Ureter (tissue), 1 donor: ENCODE measurements at regions not wholly inside any gene's neighbourhood (a gene's known extent, or its start where the extent isn't known, plus 50 kb on each side); places are given as distances from the start of the nearest gene placed in this dataset.

Experiments used
- DNase-seq: peaks from one replicate; pipeline ENCODE4 v3.0.0-alpha.2; 2020; ENCODE audit warnings: low spot score
- donor health status: DM: yes; HTN: yes; CAD: no.

DNA sequence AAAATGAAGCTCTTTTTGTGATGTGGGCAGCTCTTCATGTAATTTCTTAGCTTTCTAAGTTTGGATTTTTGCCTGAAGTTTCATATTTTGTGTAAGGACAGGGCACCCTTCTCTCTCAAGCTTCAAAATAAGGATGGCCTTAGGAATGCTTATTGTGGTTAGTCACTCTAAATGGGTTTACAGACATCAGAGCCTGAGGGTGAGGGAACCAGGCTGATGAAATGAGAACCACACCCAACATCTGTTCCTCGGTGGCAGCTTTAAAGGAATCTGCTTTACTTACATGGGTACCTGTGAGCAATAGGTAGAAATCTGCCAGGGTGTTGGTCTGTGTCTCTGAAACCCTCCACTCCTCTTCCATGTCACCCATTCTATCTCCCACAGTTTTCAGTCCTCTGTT is 174.3 kb downstream of the EMX2 start:
- no peak for DNase-seq

DNA sequence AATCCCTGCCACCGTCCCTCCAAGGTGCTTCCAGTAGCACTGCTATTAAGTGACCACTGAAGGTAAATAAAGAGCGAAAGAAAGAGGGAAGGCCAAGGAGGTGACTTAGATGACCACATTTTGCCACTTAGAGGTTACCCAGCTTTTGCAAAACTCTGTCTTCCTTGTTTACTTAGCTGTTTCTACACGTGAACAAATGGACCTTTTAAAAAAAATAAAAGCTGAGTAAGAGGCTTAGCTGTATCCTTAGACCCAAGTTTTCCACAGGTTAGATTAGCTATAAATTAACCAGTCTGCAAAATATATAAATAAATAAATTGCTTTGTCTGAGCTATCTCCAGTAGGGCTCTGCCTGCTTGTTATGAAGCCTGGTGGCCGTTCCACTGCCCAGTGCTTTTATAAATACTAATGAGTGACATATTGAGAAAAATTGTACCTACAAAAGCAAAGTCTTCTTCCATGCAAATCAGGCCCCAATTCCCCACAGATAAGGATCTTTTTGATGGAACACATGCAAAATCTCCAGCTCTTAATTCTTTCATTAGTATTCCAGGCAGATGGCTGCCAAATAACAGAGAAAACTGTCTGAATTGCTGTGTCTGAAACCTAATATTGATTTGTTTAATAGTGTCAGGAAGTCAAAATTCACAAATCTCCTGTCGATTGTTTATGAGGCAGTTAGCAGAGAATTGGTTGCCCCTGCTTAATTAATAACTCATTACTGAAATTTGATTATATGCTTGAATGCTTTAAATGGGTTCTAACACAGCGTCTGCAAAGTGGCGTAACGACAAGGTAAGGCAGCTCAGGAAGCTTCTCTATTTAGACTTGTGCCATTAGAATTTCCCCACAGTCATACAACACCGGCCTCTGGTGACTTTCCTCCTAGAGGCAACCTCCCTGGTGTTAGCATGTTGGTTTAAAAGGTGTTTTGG is 176.7 kb downstream of the EMX2 start:
- DNase-seq = no peak

GRCh38 chr10:117720931-117721835 is 178.6 kb downstream of the EMX2 start:
- no peak for DNase-seq

DNA sequence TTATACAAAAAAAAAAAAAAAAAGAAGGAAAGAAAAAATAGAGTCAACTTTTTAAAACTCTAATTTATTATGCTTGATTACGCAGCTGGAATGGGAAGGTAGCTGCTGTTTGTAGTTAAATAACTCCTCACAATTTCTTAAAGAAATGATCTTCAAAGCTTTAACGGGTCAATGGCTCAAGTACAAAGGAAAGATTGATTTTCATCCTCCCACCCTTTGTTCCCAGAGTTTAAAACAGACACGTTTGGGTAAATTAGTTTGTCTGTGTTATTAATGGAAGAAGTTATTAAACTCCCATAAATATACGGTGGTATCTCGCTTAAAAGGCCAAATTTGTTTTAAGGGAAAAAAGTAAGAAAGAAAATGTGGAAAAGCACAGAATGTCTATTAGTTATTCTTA is 179.3 kb downstream of the EMX2 start:
- no peak for DNase-seq

GRCh38 chr10:117723343-117723742 is 180.8 kb downstream of the EMX2 start:
- DNase-seq = no peak

GRCh38 chr10:117725993-117726392 is 183.4 kb downstream of the EMX2 start:
- no peak for DNase-seq

- DNase-seq = no peak
These were observed 184.2 kb downstream of the EMX2 start for GRCh38 chr10:117726596-117727295.

GRCh38 chr10:117727421-117727820 is 184.9 kb downstream of the EMX2 start:
- DNase-seq = no peak

DNA sequence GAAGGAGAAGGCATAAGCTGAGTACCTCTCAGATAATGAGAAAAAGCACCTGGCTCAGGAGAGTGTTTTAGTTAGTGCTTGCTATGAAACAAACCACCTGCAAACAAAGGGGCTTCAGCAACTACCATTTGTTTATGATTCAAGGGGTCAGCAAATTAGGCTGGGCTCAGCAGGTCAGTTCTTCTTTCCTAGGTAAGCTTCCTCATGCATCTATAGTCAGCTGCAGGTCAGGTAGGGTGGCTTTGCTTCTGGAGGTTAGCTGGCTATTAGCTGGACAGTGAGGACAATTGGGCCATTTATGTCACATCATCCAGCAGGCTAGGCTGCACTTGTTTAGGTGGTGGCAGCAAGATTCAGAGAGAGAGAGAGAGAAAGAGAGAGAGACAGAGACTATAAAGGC is 185.5 kb downstream of the EMX2 start:
- DNase-seq = no peak

DNA sequence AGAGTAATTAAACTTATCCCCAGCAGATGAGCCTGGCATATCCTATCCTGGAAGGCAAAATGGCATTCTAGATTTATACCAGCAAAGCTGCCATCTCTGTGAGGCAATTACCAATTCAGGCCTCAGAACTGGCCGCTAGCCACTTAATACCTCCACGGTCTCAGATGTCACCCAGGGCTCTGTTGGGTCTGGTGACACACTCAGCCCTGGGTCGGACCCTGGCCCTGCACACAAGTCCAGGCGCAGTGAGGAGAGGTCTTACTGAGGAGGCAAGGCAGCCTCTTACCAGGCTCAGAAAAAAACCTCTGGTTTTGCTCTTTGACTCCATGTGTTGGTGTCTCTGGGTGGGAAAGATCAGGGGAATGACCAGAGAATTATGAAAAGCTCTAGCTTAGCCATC is 186.6 kb downstream of the EMX2 start:
- no peak for DNase-seq

GRCh38 chr10:117731121-117731791 is 188.7 kb downstream of the EMX2 start:
- no peak for DNase-seq

- DNase-seq = no peak
These were observed 192.3 kb downstream of the EMX2 start for GRCh38 chr10:117734731-117735405.

- no peak for DNase-seq
These were observed 194.1 kb downstream of the EMX2 start for GRCh38 chr10:117736655-117737054.

DNA sequence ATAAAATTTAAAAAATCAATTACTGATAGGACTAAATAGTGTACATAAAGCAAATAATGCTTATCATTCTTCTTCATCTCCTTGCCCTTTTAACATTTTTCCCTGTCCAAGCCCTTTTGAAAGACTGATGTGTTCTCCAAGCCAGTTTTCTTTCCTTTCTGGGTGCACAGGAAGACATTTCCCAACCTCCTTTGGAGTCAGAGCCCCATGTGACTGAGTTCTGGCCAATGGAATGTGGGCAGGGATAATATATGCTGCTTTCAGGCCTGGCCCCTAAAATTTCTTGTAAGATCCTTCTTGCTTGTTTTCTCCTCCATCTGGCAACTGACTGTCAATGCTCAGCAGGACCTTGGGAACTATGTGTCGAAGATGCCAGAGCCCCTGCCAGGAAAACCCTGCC is 197.5 kb downstream of the EMX2 start:
- DNase-seq = no peak

- no peak for DNase-seq
These were observed 198.2 kb downstream of the EMX2 start for GRCh38 chr10:117740691-117741222.

DNA sequence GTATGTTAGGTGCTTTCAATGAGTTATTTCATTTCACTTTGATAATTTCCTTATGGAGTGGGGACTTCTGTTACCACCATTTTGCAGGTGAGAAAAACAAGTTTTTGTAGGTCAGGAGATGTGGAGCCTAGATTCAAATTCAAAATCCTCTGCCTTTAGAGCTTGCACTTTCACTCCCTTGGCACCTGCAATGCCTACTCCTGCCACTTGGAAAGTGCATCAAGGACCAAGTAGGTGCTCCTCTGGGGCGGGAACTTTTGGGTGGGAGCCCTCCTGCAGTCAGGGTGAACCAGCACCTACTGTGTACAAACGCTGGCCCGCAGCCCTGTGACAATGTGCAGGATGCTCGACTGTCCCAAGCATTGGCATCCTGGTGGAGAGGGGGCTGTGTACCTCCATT is 199.0 kb downstream of the EMX2 start:
- no peak for DNase-seq

DNA sequence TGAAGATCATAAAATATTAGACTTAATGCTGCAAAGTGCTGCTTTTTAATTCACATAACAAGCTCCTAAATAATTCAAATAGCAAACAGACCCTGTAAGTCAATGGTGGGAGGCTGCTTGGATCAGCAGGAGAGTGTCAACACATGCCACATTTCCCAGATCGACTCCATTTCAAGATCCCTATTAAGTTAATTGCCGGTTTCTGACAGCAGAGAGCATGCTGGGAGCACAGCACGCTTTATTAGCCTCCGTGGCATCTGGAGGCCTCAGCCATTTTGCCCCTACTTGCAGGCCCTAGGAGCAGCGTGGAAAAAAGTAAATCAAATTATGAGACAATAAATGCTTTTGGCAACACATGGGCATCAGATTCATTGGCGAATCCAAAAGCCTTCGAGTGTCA is 201.0 kb downstream of the EMX2 start:
- DNase-seq = no peak

GRCh38 chr10:117745301-117745700 is 202.8 kb downstream of the EMX2 start:
- DNase-seq = no peak

DNA sequence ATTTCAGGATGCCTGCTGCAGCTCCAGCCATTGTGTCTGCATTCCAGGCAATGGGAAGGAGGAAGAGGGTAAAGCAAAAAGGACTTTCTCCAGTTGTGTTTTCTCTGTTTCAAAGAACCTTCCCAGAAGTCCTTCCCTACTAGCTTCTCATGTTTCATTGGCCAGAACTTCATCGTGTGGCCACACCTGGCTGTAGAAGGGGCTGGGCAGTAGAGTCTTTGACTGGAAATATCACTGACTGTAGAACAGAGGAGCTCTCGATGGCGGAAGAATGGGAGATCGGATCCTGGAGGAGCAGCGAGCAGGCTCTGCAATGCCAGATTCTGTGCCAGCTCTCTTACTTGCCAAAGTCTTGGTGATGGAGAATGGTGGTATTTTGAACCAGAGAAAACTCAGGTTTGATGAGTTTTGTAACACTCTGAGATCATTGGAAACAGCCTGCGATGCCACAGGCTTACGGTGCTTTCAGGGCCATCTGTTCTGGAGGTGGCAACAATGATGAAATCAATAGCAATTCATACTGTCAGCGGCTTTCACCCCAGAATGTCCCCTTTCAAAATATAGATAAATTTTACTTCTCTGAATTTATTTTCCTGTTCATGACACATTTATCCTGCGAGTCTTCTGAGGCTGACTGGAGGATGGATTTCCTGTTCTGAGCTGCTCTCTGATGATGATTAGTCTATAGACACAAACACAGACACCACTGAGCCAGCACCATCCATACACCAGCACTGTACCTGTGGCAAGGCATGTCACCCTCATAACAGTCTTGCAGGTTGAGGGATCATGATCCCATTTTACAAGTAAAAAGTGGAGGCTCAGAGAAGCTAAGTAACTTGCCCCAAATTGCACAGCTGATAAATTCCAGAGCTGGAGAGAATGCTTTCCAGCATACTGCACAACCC is 204.2 kb downstream of the EMX2 start:
- no peak for DNase-seq

GRCh38 chr10:117747636-117748035 is 205.1 kb downstream of the EMX2 start:
- no peak for DNase-seq
